Thyroid gland (tissue), 4 donors: ENCODE measurements at regions not wholly inside any gene's neighbourhood (a gene's known extent, or its start where the extent isn't known, plus 50 kb on each side); places are given as distances from the start of the nearest gene placed in this dataset.

ENCODE experiments used
- CTCF ChIP-seq, 6 experiments: fragments of 200-600 bp in 3 of 6; fragments of 450-650 bp in 3 of 6; sonication (generic) in 3 of 6; IDR thresholded peaks; one replicate each; pipeline ENCODE4 v1.5.1; 2016 to 2019; ENCODE audit warnings: antibody characterized with exemption in 6 of 6, mild to moderate bottlenecking in 2 of 6, inconsistent platforms in 1 of 6, moderate library complexity in 1 of 6
- POLR2A ChIP-seq, 2 donors: fragments of 450-650 bp; IDR thresholded peaks; one replicate each; pipeline ENCODE4 v1.6.1; 2017; ENCODE audit warnings: antibody characterized with exemption in 2 of 2, mild to moderate bottlenecking in 2 of 2, moderate library complexity in 1 of 2

GRCh38 chr2:79375817-79376216, 137.0 kb upstream of the CTNNA2 start:
- TF ChIP-seq CTCF (IDR thresholded peaks at IDR 0.05) (no peak), POLR2A (IDR thresholded peaks at IDR 0.05) (no peak)
